Stimulated activated CD4-positive, alpha-beta T cell treated with anti-CD3 and anti-CD28 coated beads, Interleukin-4, amount 100 ng/mL, for 48 hours (primary cell): ENCODE measurements at regions not wholly inside any gene's neighbourhood (a gene's known extent, or its start where the extent isn't known, plus 50 kb on each side); places are given as distances from the start of the nearest gene placed in this dataset.

Source experiments
- DNase-seq, 2 donors: peaks; one replicate each; pipeline ENCODE4 v3.0.0-alpha.2; 2020; ENCODE audit warnings: low read depth in 2 of 2

DNA sequence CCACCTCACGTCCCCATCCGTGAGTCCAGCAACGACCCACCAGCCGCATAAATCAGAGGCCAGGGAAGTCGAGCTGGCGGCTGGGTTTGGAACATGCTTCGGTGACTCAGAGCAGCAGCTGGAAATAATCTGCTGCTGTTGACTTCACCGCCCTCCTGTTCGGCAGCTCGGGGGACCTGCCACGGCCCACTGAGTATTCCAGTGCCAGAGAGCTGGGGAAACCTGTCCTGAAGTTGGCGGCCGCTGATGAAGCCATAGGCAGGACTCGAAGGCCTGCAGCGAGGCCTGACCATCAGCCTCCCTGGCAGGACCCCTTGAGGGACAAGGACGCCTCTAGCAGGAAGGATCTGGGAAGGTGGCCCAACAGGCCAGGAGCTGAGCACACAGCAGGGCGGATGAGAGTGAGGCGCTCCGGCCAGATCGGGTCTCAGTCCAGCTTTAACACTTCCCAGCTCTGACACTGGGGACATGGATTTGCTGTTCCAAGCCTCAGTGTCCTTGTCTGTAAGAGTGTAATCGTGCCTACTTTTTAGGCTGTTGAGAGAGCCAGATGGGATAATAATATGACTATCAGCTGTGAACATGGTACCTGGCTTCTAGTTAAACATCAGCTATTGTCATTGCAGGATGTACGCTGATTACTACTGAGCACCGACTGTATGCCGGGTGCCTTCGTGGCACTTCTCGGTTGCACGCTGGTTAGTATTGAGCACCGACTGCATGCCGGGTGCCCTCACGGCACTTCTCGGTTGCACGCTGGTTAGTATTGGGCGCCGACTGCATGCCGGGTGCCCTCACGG, 50.4 kb upstream of the CIBAR2 start:
- DNase-seq, result no peak

DNA sequence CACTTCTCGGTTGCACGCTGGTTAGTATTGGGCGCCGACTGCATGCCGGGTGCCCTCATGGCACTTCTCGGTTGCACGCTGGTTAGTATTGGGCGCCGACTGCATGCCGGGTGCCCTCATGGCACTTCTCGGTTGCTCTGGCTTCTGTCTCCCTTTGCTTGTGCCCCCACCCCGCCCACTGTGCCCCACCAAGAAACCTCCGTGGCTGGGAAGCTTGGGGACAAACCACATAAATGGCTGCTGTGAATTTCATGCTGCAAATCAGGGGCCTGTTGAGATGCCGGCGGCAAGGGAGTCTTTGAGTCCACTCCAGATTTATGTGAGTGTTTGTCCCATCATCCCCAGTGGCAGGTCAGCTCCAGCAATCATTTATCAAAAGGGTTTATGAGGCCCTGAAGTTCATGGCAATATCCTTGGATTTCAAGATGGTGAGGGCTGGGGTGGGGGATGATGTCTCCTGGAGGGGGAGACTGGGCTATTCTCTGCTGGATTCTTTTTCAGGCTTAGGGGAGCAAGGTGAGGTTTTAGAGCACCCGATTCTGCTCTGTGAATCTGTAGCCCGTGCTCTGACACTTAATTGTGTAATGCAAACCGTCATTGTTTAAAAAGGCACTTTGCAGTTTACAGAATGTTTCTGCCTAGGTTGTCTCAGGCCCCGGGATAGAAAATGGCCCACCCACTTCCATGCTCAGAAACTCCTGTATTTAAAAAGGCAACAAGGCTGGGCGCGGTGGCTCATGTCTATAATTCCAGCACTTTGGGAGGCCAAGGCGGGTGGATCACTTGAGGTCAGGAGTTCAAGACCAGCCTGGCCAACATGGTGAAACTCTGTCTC, 51.2 kb upstream of the CIBAR2 start:
- no peak for DNase-seq

DNA sequence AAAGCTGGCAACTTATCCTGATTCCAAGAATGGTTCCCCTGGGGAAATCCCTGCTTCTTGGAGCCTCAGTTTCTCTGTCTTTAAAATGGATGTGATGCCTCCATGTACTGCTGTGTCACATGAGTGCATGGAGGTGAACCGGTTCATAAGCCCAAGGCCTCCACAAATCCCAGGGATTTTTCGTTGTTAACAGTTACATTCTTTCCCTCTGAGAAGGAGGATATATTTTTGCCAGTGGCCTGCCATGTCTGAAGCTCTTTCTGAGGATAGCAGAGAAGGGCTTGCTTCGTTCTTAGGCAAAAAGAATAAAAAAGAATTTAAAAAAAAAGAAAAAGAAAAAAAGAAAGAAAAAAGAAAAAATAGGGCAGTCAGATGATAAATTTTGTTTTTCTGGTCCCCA, 52.2 kb upstream of the CIBAR2 start:
- DNase-seq, result no peak

DNA sequence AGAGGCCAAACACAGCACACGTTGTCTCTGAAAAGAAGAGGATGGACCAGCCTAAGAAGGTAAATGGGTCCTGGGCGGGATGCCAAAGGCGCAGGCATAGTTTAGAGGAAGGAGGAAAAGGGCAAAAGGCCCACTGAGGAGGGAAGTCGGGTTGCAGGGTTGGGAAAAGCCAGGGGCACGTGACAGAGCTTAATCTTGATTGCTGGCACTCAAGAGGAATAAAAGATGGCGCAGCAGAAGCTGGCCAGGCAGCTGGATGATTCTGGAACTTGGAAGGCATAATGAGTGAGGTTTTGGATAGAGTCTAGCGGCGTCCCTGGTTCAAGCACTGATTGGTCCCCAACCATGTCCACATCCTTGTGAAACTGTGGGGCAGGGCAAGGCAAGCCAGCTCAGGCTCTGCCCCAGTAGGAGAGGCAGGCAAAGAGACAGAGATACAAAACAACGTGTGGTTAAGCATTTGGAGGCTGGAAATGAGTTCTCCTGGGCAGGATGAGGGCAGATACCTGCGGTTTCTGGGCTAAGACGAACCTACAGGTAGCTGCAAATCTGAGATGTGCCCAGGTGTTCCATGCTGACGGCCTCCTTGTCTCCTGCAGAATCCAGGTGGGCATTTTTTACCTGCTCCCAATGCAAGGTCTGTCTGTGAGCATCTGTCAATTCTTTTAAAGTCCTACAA, 52.7 kb upstream of the CIBAR2 start:
- DNase-seq, result no peak

DNA sequence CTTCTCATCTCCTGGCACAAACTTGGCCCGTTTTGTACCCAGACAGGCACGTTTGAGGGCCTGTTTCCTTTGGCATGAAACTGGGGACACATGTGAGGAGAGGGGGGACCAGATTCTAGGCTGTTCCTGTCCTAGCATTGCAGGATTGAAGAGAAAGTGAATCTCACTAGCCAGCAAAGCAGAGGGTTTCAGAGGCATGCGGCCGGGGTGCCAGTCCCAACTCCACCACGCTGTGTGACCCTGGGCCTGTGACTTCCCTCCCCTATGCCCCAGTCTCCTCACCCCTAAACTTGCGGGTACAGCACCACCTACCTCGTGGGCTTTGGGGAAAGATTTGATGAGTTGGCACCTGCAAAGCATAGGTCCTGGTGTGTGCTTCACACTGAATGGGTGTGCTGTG, 53.5 kb upstream of the CIBAR2 start:
- no peak for DNase-seq

DNA sequence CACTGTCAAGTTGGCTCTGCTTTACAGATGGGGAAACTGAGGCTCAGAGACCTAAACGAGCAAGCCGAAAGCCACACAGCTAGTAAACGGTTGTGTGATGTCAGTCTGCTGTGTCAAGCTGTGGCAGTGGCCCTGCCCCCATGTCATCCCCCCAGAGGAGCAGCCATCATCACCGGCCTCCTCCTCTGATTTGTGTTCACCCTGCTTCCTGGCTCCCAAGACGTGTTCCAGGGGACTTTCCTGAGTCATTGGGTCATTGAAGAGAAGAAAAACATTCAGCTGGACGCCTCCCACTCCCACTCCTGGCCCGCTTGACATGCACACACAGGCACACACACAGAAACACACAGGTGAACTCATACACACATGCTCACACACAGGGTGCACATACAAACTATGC, 54.0 kb upstream of the CIBAR2 start:
- DNase-seq, result no peak

DNA sequence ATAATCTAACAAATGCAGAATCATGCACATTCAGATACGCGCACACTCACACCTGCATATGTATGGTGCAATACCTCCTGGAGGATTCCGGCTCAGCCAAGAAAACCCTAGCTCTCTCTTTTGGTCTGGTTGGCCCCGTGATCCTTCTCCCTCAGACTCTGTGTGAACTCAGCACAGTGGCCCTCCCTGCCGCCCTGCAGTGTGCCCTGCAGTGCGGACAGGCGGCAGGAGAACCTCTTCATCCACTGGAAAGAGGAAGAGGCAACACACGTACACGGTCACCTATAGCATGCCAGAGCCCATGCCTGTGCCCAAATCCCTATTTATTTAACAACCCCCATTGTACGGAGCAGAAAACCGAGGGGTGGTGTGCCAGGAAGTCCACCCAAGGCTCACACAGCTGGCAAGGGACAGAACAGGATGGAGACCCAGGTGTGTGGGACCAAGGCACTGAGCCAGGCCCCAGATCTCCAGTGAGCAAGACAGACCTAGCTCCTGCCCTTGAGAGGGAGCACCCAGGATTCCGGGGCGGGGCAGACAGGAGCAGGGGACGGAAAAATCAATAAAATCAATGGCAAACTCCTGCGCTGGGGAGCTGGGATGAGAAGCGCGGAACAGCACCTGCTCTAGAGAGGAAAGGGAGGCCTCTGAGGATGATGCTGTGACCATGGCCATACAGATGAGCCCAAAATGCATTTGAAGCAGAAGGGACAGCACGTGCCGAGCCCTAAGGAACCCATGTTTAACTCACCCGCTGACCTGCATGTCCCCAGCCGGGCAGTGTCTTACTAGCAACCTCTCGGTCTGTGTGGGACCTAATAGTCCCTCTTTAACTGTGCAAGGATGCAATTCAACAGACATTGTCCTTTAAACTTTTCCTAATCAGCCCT, 54.7 kb upstream of the CIBAR2 start:
- DNase-seq, result no peak

DNA sequence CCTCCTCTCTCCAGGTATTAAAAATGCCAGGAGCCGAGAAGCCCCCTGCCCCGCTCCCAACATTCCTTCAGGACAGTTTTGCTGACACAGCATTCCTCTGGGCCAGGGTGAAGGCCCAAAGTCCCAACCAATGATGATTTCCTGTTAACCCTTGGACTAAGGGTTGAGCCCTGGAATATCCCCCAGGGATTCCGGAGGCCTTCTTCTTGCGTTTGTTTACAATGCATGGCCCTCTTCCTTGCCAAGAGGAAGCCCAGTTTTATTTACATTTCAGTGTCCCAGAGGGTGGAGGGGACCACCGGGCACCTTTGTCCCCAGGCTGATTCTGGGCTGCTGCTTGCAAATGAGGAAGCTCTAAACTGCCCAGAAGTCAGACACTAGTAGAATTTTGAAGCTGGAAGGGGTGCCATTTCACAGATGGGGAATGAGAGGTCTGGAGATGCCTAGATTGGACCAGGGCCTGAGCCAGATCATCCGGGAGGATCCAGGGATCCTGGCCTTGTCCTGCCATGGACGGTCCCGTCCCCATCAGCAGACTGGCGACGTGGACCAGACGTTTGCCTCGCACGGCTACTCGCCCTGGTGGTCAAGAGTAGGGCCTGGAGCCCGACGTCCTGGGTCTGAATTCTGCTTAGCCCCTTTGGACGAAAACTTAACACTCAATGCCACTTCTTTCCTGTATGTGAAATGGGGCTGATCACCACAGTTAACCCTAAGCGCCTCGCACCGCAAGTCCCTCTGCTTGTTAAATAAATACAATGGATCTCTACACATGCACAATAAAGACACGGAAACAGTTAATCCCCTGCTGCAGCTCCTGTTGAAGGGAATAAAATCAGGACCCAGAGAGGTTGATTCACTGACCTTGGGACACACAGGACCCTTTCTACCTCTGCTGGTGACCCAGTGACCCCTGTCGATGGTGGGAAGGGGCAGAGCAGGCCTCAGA, 55.6 kb upstream of the CIBAR2 start:
- no peak for DNase-seq

DNA sequence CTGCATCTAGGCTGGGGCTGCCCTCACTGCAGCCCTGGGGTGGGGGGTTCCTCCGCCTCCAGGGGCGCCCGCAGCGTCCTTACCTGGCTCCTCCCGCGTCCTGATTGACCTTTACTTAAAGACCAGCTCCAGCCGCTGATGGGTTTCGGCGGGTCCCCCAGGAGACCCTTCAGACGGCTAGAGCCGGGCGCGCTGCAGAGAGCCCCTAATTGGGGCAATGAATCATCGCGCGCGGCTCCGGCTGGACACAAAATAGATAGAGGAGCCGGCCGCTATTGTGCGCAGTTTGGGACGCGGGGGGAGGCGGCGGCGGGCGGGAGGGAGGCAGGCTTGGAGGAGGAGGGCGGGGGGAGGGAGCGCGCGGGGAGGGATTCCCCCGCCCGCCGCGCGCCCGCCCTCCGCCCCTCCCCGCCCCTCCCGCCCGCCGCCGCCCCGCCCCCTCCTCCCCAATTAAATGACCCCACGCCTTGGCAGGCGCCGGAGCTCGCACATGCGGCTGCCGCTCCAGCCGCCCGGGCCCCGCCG, 56.5 kb upstream of the CIBAR2 start:
- DNase-seq, result no peak

DNA sequence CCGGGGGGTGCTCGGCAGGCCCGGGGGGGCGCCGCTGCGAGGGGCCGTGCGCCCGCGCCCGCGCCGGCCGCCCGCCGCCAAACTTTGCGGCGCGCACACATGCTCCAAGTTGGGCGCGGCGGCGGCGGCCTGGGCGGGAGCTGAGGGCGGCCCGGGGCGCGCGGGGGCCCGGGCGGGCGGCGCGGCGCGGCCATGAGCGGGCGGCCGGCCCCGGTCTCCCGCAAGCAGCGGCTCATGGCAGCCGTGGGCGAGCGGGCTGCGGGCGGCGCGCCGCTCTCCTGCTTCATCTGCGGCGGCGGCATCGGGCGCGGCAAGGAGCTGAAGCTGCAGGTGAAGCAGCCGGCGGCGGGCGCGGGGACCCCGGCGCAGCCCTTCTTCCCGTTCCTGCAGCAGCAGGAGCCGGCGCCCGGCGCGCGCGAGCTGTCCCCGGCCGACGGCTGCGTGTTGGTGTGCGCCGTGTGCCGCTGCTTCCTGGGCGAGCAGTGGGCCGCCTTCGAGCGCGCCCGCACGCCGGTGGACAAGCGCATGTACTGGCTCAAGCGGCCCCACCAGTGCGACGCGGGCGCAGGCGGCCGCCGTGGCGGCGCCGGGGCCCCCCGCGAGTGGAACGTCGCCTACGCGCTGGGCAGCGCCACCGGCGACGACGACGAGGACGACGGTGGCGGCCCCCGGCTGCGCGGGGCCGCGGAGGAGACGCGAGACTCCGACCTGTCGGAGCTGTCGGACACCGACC, 57.2 kb upstream of the CIBAR2 start:
- DNase-seq, result no peak

DNA sequence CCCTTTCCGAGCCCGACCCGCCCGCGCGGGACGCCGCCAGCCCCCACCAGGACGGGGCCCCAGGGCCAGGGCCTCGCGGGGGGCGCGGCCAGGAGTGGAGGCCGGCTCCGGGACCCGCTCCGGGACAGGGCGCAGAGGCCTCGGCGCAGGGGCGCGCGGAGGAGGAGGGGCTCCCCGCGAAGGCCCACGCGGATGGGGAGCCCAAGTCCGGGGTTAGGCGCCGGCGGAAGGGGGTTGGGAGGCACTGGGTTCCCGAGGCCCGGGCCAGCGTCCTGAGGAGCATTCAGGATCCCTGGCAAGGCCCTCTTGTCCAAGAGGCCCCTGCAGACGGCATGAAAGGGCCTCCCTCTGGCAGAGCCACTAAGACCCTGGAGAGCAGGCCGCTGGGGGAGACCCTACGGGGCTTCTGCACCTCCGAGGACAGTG, 57.8 kb upstream of the CIBAR2 start:
- DNase-seq, result no peak

DNA sequence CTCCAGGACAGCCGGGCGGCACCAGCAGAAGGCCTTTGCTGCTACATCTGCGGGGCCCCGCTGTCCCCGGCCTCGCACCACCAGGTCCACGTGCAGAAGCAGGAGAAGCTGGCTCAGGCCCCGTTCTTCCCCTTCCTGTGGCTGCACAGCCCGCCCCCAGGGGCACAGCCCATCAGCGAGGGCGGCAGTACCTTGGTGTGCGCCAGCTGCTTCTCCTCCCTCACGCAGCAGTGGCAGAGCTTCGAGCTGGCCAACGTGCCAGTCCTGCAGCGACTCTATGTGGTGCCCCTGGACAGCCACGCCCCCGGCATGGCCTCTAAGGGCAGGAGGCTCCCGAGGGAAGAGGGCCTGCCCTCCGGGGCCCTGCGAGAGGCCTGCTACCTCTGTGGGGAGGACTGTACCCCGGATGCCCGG, 58.3 kb upstream of the CIBAR2 start:
- no peak for DNase-seq

DNA sequence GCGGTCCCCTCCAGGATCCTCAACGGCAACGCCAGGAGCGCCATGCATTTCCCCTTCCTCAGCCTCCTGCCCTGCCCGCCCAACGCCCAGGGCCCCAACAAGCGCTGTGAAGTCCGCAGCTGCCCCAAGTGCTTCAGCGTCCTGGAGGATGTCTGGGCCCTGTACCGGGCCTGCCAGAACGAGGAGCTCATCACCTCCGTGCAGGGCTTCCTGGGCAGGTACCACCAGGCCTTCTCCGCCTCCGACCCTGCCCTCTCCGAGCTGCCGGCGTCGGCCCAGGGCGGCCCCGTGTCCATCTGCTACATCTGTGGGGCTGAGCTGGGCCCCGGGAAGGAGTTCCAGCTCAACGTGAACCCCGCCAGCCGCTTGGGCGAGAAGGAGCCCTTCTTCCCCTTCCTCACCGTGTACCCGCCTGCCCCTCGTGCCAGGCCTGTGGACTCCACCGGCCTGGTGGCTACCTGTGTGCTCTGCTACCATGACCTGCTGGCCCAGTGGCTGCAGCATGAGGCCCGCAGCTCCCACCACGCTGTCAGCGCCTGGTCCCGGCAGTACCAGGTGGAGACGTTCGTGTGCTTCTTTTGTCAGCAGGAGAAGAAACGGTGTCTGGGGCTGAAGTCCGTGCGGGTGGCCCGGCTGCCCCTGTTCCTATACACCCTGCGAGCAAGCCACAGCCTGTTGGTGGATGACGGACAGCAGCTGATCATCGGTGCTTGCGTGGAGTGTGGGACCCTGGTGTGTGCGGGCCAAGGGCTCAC, 58.9 kb upstream of the CIBAR2 start:
- no peak for DNase-seq

DNA sequence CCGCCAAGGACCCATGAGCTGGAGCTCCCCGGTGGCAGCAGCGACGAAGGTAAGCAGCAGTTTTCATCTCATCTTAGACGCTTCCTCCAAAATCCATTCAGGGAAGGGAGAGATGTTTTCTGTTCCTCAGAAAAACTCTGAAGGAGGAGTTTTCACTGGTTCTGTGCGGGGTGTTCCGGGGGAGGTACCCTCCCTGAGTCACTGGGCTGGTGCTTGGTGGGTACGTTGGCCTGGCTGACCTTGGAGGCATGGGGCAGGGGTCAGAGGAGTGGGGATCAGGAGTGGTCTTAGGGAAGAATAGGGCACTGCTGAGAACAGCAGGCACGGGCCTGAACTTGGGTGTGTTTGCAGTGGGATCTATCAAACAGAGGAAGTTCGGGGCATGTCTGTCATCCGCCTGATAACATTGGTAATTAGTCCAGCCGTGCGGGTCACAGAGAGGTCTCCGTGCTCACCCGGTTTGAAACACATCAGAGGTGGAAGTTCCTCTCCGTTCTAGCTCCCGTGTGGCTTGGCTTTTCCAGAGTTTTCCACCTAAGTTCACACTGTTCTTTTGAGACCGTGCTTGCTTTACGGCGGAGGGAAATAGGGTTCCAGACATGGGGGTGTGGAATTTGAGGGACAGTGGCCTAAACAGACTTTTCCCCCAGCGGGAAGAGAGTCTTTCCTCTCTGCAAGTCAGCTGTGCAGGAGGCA, 59.6 kb upstream of the CIBAR2 start:
- no peak for DNase-seq

DNA sequence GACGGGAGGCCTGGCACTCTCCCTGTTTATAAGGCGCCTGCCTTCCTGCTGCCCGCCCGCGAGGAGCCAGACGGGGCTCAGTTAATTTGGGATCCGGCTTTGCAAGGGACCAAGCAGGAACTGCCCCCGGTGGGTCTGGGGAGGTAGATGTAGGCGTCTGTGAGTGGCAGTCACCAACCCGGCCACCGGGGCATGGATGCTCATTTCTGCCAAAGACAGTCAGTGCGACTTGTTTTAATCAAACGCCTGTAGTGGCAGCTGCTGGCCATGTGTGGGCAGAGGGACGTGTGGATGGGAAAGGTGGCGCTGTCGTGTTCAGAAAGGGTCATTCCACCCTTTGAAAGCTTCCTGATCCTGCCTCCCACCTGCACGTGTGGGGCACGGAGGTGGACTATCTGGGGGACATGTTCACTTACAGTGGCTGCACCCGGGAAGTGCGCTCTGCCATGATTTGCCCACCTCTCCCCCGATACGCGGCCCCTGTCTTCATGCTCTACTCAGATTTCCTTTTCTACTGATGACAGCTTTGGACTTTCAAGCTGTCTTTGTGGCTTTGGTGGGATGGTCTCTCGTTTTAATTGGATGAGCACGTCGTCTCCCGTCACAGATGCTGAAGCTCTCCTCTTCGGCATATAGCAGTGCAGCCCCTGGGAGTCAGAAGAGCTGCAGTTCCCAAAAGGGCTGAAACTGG, 60.3 kb upstream of the CIBAR2 start:
- DNase-seq, result no peak

DNA sequence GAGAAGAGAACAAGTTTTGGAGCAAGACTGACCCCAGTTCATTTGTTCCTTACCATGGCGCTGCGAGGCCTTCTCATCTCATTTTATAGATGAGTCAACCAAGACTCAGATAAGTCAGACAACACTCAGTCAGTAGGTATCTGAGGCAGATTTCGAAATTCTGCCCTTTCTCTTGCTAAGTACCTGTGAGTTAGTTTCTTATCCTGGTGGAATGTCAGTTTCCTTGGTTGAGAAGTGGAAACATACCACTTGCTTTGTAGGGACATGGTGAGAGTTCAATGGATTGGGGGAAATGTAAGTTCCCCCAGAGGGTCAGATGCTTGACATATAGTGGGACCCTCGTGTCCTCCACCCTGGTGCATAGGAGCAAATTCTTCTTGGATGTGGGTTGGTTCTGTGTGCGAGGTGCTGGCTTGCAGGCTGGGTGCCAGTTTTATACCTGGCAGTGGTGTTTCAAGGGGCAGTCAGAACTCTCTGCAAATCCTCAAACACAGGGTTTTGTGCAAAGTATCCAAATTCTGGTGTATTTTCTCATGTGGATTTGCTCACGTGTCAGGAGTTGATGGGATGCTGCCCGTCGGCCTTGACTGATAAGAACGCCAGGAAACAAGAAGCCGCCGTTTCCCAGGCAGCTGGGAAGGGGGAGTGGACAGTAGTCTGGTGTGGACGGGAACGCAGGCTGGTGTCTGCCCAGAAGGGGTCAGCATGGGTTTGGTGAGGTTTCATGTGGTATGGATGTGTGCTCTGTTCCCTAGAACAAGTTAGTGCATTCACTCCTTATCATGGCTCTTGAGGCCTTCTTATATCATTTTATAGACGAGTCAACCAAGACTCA, 61.1 kb upstream of the CIBAR2 start:
- DNase-seq, result no peak
